ENCODE measurements at regions not wholly inside any gene's neighbourhood (a gene's known extent, or its start where the extent isn't known, plus 50 kb on each side); places are given as distances from the start of the nearest gene placed in this dataset.

GRCh38 chr5:109506556-109506955, 96.8 kb upstream of the PJA2 start:
- Histone ChIP-seq H3K4me3 (replicated peaks in 1 of 3; ENCODE audit: insufficient read depth in 1 of 3, low read depth in 1 of 3, low read length in 3 of 3) (no peak overlapping the region), H3K27ac (ENCODE audit: insufficient read depth, low read depth, low read length) (no peak overlapping the region), H3K79me2 (ENCODE audit: control insufficient read depth, insufficient read depth, low read length) (no peaks in the 10 kb centered on the region), H4K20me1 (replicated peaks; ENCODE audit: control insufficient read depth, extremely low read depth, insufficient read depth, low read length) (no peaks in the 10 kb centered on the region), H3K4me1 (ENCODE audit: control insufficient read depth, extremely low read depth, insufficient read depth, low read length) (no peaks in the 10 kb centered on the region), H3K9me3 (replicated peaks; ENCODE audit: control insufficient read depth, insufficient read depth, low read length) (no peaks in the 10 kb centered on the region), H3K9ac (replicated peaks; ENCODE audit: extremely low read depth, insufficient read depth, low read length) (no peak overlapping the region), H3K36me3 (ENCODE audit: control insufficient read depth in 2 of 2, extremely low read depth in 1 of 2, insufficient read depth in 2 of 2, low read length in 2 of 2) (no peaks in the 10 kb centered on the region), H3K4me2 (ENCODE audit: insufficient read depth, low read length) (no peak overlapping the region), H3K27me3 (ENCODE audit: control insufficient read depth in 2 of 2, insufficient read depth in 2 of 2, low read length in 2 of 2) (no peaks in the 10 kb centered on the region), H3K9me1 (replicated peaks; ENCODE audit: control insufficient read depth, extremely low read depth, insufficient read depth, low read length) (no peaks in the 10 kb centered on the region), H2AFZ (ENCODE audit: low read depth, low read length) (no peak overlapping the region)
- FAIRE-seq (no peak), DNase-seq (ENCODE audit: low read depth, low spot score) (no peak)
- POLR2A ChIA-PET, result no interaction called here
- intact Hi-C loops (cut with micrococcal nuclease) (no loop called here), dilution Hi-C loops (cut with MboI; ENCODE audit: extremely low pct_ligation_motif_present, low sequenced_read_pairs) (no loop called here)
- CTCF ChIA-PET, result no interaction called here
- no TSS peak for BruUV-seq (replicated peaks)
- TF ChIP-seq GATA2 (IDR thresholded peaks at IDR 0.05; ENCODE audit: insufficient read depth, insufficient read length, low read depth, low read length) (no peak), EZH2 (IDR thresholded peaks at IDR 0.05; ENCODE audit: borderline replicate concordance, low read depth, low read length, severe bottlenecking) (no peak)

DNA sequence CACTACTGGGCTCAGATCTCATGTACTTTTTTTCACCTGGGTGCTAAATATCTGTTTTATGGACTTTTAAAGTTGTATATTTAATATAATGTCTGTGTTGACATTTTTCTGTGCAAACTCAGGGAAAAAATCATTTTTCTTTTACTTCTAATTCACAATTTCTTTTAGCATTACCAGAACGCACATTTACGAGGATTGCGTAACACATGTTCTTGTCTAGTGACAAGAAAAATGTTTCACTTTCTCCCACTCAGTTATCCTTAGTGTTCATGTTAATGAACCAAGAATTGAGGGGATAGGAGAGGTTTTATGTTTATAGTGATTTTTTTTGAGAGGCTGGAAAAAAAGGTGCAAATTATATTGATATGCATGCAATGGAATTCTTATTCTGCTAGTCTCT, 86.3 kb upstream of the PJA2 start:
- no peaks in the 10 kb centered on the region for H3K4me1 ChIP-seq (ENCODE audit: control insufficient read depth, extremely low read depth, insufficient read depth, low read length)
- no peaks in the 10 kb centered on the region for H3K36me3 ChIP-seq (ENCODE audit: control insufficient read depth in 2 of 2, extremely low read depth in 1 of 2, insufficient read depth in 2 of 2, low read length in 2 of 2)
- no peaks in the 10 kb centered on the region for H3K79me2 ChIP-seq (ENCODE audit: control insufficient read depth, insufficient read depth, low read length)
- DNase-seq (ENCODE audit: low read depth, low spot score) (no peak), FAIRE-seq (no peak)
- no peaks in the 10 kb centered on the region for H3K9me3 ChIP-seq (replicated peaks; ENCODE audit: control insufficient read depth, insufficient read depth, low read length)
- H3K9ac ChIP-seq (replicated peaks; ENCODE audit: extremely low read depth, insufficient read depth, low read length), result no peak overlapping the region
- intact Hi-C loops (cut with micrococcal nuclease) (no loop called here), dilution Hi-C loops (cut with MboI; ENCODE audit: extremely low pct_ligation_motif_present, low sequenced_read_pairs) (no loop called here)
- no peaks in the 10 kb centered on the region for H3K9me1 ChIP-seq (replicated peaks; ENCODE audit: control insufficient read depth, extremely low read depth, insufficient read depth, low read length)
- no peaks in the 10 kb centered on the region for H4K20me1 ChIP-seq (replicated peaks; ENCODE audit: control insufficient read depth, extremely low read depth, insufficient read depth, low read length)
- ChIA-PET POLR2A (no interaction called here), CTCF (no interaction called here)
- no peak overlapping the region for H3K27ac ChIP-seq (ENCODE audit: insufficient read depth, low read depth, low read length)
- no TSS peak for BruUV-seq (replicated peaks)
- H3K27me3 ChIP-seq (ENCODE audit: control insufficient read depth in 2 of 2, insufficient read depth in 2 of 2, low read length in 2 of 2), result peaks cover 0 to 2% of the 10 kb centered on the region in 2 experiments
- no peak overlapping the region for H3K4me3 ChIP-seq (replicated peaks in 1 of 3; ENCODE audit: insufficient read depth in 1 of 3, low read depth in 1 of 3, low read length in 3 of 3)
- H2AFZ ChIP-seq (ENCODE audit: low read depth, low read length), result no peak overlapping the region
- H3K4me2 ChIP-seq (ENCODE audit: insufficient read depth, low read length), result no peak overlapping the region
- TF ChIP-seq POLR2A (IDR thresholded peaks at IDR 0.05; ENCODE audit: low read depth, low read length) (no peak), JUN (IDR thresholded peaks at IDR 0.05; ENCODE audit: borderline replicate concordance, insufficient read depth, insufficient read length, low read depth) (no peak), POLR2AphosphoS5 (IDR thresholded peaks at IDR 0.05; ENCODE audit: insufficient read depth, low read depth, low read length) (no peak), EZH2 (IDR thresholded peaks at IDR 0.05; ENCODE audit: borderline replicate concordance, low read depth, low read length, severe bottlenecking) (no peak), FOS (IDR thresholded peaks at IDR 0.05; ENCODE audit: borderline replicate concordance, insufficient read depth, low read length) (no peak), MAX (IDR thresholded peaks at IDR 0.05; ENCODE audit: insufficient read depth, insufficient read length) (no peak), MYC (IDR thresholded peaks at IDR 0.05; ENCODE audit: low read depth, low read length) (no peak), GATA2 (IDR thresholded peaks at IDR 0.05; ENCODE audit: insufficient read depth, insufficient read length, low read depth, low read length) (no peak)
- TF ChIP-seq, protein P1, sequence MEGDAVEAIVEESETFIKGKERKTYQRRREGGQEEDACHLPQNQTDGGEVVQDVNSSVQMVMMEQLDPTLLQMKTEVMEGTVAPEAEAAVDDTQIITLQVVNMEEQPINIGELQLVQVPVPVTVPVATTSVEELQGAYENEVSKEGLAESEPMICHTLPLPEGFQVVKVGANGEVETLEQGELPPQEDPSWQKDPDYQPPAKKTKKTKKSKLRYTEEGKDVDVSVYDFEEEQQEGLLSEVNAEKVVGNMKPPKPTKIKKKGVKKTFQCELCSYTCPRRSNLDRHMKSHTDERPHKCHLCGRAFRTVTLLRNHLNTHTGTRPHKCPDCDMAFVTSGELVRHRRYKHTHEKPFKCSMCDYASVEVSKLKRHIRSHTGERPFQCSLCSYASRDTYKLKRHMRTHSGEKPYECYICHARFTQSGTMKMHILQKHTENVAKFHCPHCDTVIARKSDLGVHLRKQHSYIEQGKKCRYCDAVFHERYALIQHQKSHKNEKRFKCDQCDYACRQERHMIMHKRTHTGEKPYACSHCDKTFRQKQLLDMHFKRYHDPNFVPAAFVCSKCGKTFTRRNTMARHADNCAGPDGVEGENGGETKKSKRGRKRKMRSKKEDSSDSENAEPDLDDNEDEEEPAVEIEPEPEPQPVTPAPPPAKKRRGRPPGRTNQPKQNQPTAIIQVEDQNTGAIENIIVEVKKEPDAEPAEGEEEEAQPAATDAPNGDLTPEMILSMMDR (IDR thresholded peaks at IDR 0.05; ENCODE audit: extremely low read depth in 1 of 2, insufficient read depth in 1 of 2, low read depth in 1 of 2, low read length in 2 of 2), result no peak
